Testis (tissue), 2 donors: ENCODE measurements at regions not wholly inside any gene's neighbourhood (a gene's known extent, or its start where the extent isn't known, plus 50 kb on each side); places are given as distances from the start of the nearest gene placed in this dataset.

ENCODE experiments used
- CTCF ChIP-seq, 3 experiments: fragments of 450-650 bp in 2 of 3; fragments of 200-600 bp in 1 of 3; sonication (generic) in 1 of 3; IDR thresholded peaks; one replicate each; pipeline ENCODE4 v1.5.1; 2016 to 2019; ENCODE audit warnings: antibody characterized with exemption in 3 of 3, mild to moderate bottlenecking in 2 of 3, moderate library complexity in 1 of 3
- POLR2A ChIP-seq: fragments of 450-650 bp; IDR thresholded peaks from one replicate; pipeline ENCODE4 v1.6.1; 2017; ENCODE audit warnings: antibody characterized with exemption, mild to moderate bottlenecking, moderate library complexity

GRCh38 chr12:92255741-92256140 lies 110.1 kb upstream of the BTG1 start:
- no peak for TF ChIP-seq POLR2A
- TF ChIP-seq CTCF (IDR thresholded peaks at IDR 0.05): no peak
